ENCODE measurements at regions not wholly inside any gene's neighbourhood (a gene's known extent, or its start where the extent isn't known, plus 50 kb on each side); places are given as distances from the start of the nearest gene placed in this dataset.
"Not testable (repeated sequence)": the region's sequence is repeated elsewhere in the genome, so short reads cannot be mapped to it uniquely, and the experiment has no call there.

DNA sequence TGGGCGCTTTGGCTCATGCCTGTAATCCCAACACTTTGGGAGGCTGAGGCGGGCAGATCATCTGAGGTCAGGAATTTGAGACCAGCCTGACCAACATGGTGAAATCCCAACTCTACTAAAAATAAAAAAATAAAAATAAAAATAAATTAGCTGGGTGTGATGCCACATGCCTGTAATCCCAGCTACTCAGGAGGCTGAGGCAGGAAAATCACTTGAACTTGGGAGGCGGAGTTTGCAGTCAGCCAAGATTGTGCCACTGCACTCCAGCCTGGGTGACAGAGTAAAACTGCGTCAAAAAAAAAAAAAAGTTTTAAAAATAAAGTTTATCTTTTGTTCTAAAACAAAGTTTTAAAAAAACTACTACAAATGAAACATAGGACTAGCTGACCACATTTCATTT, 69.8 kb upstream of the ERCC4 start:
- H3K4me1 ChIP-seq (ENCODE audit: control insufficient read depth in 5 of 5, insufficient read depth in 5 of 5, low read length in 5 of 5); H3K4me3 ChIP-seq (ENCODE audit: low read depth in 1 of 5, low read length in 5 of 5); H3K27ac ChIP-seq (ENCODE audit: low read depth, low read length); H3K27me3 ChIP-seq (ENCODE audit: control insufficient read depth in 5 of 5, insufficient read depth in 4 of 5, low read length in 5 of 5); H3K36me3 ChIP-seq (ENCODE audit: control insufficient read depth in 5 of 5, insufficient read depth in 5 of 5, low read length in 5 of 5); H3K9ac ChIP-seq (ENCODE audit: low read length in 5 of 5); H3K9me3 ChIP-seq (ENCODE audit: control insufficient read depth in 5 of 5, low read length in 5 of 5): not testable (repeated sequence)

DNA sequence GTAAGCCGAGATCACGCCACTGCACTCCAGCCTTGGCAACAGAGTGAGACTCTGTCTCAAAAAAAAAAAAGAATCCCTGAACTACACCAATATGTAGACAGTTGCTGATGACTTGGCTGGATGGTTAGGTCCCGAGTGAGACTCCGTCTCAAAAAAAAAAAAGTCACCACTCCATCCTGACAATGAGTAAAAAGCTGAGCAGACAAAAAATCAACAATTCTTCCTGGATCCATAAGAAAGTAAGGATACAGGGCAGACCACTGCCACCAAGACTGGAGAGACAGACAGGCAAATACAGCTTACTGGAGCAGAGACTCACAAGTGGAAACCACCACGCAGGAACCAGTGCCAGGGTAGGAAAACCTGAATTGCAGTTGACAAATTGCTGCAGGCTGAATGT, 67.1 kb upstream of the ERCC4 start:
- H3K4me3 ChIP-seq (ENCODE audit: low read depth in 1 of 5, low read length in 5 of 5) = no peak overlapping the region
- H3K9me3 ChIP-seq (ENCODE audit: control insufficient read depth in 5 of 5, low read length in 5 of 5) = no peaks in the 10 kb centered on the region
- no peak overlapping the region for H3K27ac ChIP-seq (ENCODE audit: low read depth, low read length)
- H3K4me1 ChIP-seq (ENCODE audit: control insufficient read depth in 5 of 5, insufficient read depth in 5 of 5, low read length in 5 of 5) = no peaks in the 10 kb centered on the region
- no peak overlapping the region for H3K9ac ChIP-seq (ENCODE audit: low read length in 5 of 5)
- peaks cover 0 to 2% (median 0%) of the 10 kb centered on the region in 5 donors for H3K27me3 ChIP-seq (ENCODE audit: control insufficient read depth in 5 of 5, insufficient read depth in 4 of 5, low read length in 5 of 5)
- no peaks in the 10 kb centered on the region for H3K36me3 ChIP-seq (ENCODE audit: control insufficient read depth in 5 of 5, insufficient read depth in 5 of 5, low read length in 5 of 5)

DNA sequence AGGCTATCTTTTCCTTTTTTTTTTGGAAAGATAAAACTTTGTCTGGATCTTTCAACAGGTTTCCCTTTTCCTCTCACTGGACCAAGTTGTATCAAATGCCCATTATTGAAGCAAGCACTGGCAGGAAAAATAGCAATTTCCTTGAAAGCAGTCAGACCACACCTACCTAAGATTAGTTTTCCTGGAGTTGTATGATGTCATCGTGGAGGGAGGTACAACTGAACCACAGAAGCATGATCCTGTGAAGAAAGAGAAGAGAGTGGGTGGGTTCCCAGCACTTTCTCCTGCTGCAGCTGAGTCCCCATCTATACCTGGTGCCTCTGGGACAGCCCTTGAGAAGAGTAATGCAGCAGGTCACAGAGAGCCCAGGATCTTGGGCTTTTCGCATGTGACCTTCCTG, 63.6 kb upstream of the ERCC4 start:
- no peaks in the 10 kb centered on the region for H3K9me3 ChIP-seq (ENCODE audit: control insufficient read depth in 5 of 5, low read length in 5 of 5)
- H3K4me3 ChIP-seq (ENCODE audit: low read depth in 1 of 5, low read length in 5 of 5) = no peak overlapping the region
- no peaks in the 10 kb centered on the region for H3K36me3 ChIP-seq (ENCODE audit: control insufficient read depth in 5 of 5, insufficient read depth in 5 of 5, low read length in 5 of 5)
- H3K9ac ChIP-seq (ENCODE audit: low read length in 5 of 5) = no peak overlapping the region
- no peak overlapping the region for H3K27ac ChIP-seq (ENCODE audit: low read depth, low read length)
- peaks cover 0 to 9% (median 4%) of the 10 kb centered on the region in 5 donors for H3K27me3 ChIP-seq (ENCODE audit: control insufficient read depth in 5 of 5, insufficient read depth in 4 of 5, low read length in 5 of 5)
- H3K4me1 ChIP-seq (ENCODE audit: control insufficient read depth in 5 of 5, insufficient read depth in 5 of 5, low read length in 5 of 5) = no peaks in the 10 kb centered on the region

DNA sequence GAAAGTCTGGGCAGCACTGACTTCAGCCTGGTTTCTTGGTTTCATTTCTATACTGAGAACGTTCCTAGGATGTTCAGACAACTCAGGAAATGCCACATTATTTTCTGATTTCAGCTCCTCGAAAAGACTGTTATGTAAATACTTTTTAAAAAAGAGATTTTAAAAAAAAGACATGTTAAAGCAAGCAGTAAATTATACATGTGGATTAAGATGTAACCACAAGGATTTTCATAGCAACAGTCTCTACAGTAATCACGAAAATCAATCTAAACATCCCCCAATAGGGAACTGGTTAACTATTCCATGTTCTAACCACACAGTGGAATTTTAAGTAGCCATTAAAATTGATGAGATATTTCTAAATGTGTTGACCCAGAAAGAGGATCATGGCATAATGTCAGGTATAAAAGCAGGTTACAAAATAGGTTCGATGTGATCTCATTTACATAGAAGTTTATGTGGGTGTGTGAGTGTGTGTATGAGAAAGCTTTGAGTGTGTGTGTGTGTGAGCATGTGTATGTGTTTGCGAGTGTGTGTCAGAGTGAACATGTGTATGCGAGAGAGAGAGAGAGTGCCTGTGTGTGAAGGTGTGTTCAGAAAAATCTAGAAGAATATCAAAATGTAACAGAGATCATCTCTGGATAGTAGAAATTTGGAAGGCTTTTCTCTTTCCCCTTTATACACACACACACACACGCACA, 63.0 kb upstream of the ERCC4 start:
- Histone ChIP-seq H3K36me3 (ENCODE audit: control insufficient read depth in 5 of 5, insufficient read depth in 5 of 5, low read length in 5 of 5) (no peaks in the 10 kb centered on the region), H3K9ac (ENCODE audit: low read length in 5 of 5) (no peak overlapping the region), H3K9me3 (ENCODE audit: control insufficient read depth in 5 of 5, low read length in 5 of 5) (no peaks in the 10 kb centered on the region), H3K4me1 (ENCODE audit: control insufficient read depth in 5 of 5, insufficient read depth in 5 of 5, low read length in 5 of 5) (no peaks in the 10 kb centered on the region), H3K27ac (ENCODE audit: low read depth, low read length) (no peak overlapping the region), H3K27me3 (ENCODE audit: control insufficient read depth in 5 of 5, insufficient read depth in 4 of 5, low read length in 5 of 5) (peaks cover 0 to 9% (median 4%) of the 10 kb centered on the region in 5 donors), H3K4me3 (ENCODE audit: low read depth in 1 of 5, low read length in 5 of 5) (no peak overlapping the region)

- no peak overlapping the region for H3K27ac ChIP-seq (ENCODE audit: low read depth, low read length)
- no peaks in the 10 kb centered on the region for H3K4me1 ChIP-seq (ENCODE audit: control insufficient read depth in 5 of 5, insufficient read depth in 5 of 5, low read length in 5 of 5)
- no peaks in the 10 kb centered on the region for H3K36me3 ChIP-seq (ENCODE audit: control insufficient read depth in 5 of 5, insufficient read depth in 5 of 5, low read length in 5 of 5)
- H3K9ac ChIP-seq (ENCODE audit: low read length in 5 of 5) = no peak overlapping the region
- H3K27me3 ChIP-seq (ENCODE audit: control insufficient read depth in 5 of 5, insufficient read depth in 4 of 5, low read length in 5 of 5) = peaks cover 0 to 9% (median 4%) of the 10 kb centered on the region in 5 donors
- H3K9me3 ChIP-seq (ENCODE audit: control insufficient read depth in 5 of 5, low read length in 5 of 5) = peaks cover 0 to 6% (median 0%) of the 10 kb centered on the region in 5 donors
- H3K4me3 ChIP-seq (ENCODE audit: low read depth in 1 of 5, low read length in 5 of 5) = no peak overlapping the region
Measured at GRCh38 chr16:13858873-13859580, 60.9 kb upstream of the ERCC4 start.

- H3K4me3 ChIP-seq (ENCODE audit: low read depth in 1 of 5, low read length in 5 of 5) = no peak overlapping the region
- H3K4me1 ChIP-seq (ENCODE audit: control insufficient read depth in 5 of 5, insufficient read depth in 5 of 5, low read length in 5 of 5) = peaks cover 0 to 4% (median 0%) of the 10 kb centered on the region in 5 donors
- no peaks in the 10 kb centered on the region for H3K36me3 ChIP-seq (ENCODE audit: control insufficient read depth in 5 of 5, insufficient read depth in 5 of 5, low read length in 5 of 5)
- H3K27ac ChIP-seq (ENCODE audit: low read depth, low read length) = no peak overlapping the region
- no peak overlapping the region for H3K9ac ChIP-seq (ENCODE audit: low read length in 5 of 5)
- peaks cover 0 to 6% (median 0%) of the 10 kb centered on the region in 5 donors for H3K9me3 ChIP-seq (ENCODE audit: control insufficient read depth in 5 of 5, low read length in 5 of 5)
- H3K27me3 ChIP-seq (ENCODE audit: control insufficient read depth in 5 of 5, insufficient read depth in 4 of 5, low read length in 5 of 5) = peaks cover 0 to 6% (median 4%) of the 10 kb centered on the region in 5 donors
Measured at GRCh38 chr16:13863075-13863765, 56.7 kb upstream of the ERCC4 start.

DNA sequence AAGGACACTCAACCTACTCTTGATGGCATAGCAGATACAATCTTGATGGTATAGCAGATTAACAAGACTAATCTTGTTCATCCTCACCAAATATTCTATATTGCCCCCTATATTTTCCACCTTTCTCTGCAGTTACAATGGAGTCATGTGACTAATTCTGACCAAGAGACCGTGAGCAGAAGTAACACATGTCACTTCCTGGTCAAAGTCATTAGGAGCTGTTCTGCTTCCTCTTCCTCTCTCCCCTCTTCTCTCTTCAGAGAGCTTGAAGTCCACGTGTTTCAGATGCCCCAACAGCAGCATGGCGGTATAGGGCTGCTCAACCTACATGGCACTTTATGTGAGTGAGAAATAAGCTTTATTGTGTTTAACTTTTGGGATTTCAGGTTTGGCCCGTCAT, 55.3 kb upstream of the ERCC4 start:
- Histone ChIP-seq H3K9ac (ENCODE audit: low read length in 5 of 5) (no peak overlapping the region), H3K4me3 (ENCODE audit: low read depth in 1 of 5, low read length in 5 of 5) (no peak overlapping the region), H3K27ac (ENCODE audit: low read depth, low read length) (no peak overlapping the region), H3K36me3 (ENCODE audit: control insufficient read depth in 5 of 5, insufficient read depth in 5 of 5, low read length in 5 of 5) (no peaks in the 10 kb centered on the region), H3K4me1 (ENCODE audit: control insufficient read depth in 5 of 5, insufficient read depth in 5 of 5, low read length in 5 of 5) (peaks cover 0 to 4% (median 0%) of the 10 kb centered on the region in 5 donors), H3K9me3 (ENCODE audit: control insufficient read depth in 5 of 5, low read length in 5 of 5) (peaks cover 0 to 6% (median 0%) of the 10 kb centered on the region in 5 donors), H3K27me3 (ENCODE audit: control insufficient read depth in 5 of 5, insufficient read depth in 4 of 5, low read length in 5 of 5) (peaks cover 0 to 3% (median 0%) of the 10 kb centered on the region in 5 donors)

DNA sequence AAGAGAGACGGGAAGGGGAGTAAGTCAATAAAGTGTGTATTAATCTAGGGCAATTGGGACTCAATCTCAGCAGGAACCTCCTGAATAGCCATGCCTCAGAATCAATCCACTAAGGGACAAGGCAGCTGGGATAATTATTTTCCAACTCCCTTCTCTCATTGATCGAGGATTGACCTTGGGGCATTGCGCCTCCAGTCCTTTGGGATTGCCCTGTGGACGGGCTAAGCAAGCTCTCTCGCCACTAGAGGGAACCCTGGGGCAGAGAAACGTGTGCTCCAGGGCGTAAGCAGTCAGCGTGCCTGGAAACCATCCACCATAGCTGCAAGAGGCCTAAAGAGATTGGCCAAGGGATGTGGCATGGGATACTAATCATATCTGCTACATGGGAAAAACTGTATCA, 53.9 kb upstream of the ERCC4 start:
- Histone ChIP-seq H3K27me3 (ENCODE audit: control insufficient read depth in 5 of 5, insufficient read depth in 4 of 5, low read length in 5 of 5) (no peaks in the 10 kb centered on the region), H3K36me3 (ENCODE audit: control insufficient read depth in 5 of 5, insufficient read depth in 5 of 5, low read length in 5 of 5) (no peaks in the 10 kb centered on the region), H3K27ac (ENCODE audit: low read depth, low read length) (no peak overlapping the region), H3K4me1 (ENCODE audit: control insufficient read depth in 5 of 5, insufficient read depth in 5 of 5, low read length in 5 of 5) (peaks cover 0 to 4% (median 0%) of the 10 kb centered on the region in 5 donors), H3K4me3 (ENCODE audit: low read depth in 1 of 5, low read length in 5 of 5) (no peak overlapping the region), H3K9ac (ENCODE audit: low read length in 5 of 5) (no peak overlapping the region), H3K9me3 (ENCODE audit: control insufficient read depth in 5 of 5, low read length in 5 of 5) (peaks cover 0 to 6% (median 0%) of the 10 kb centered on the region in 5 donors)
